HG03103 (cell line): ENCODE measurements at regions not wholly inside any gene's neighbourhood (a gene's known extent, or its start where the extent isn't known, plus 50 kb on each side); places are given as distances from the start of the nearest gene placed in this dataset.
"Not testable (repeated sequence)": the region's sequence is repeated elsewhere in the genome, so short reads cannot be mapped to it uniquely, and the experiment has no call there.

Source experiments
- ATAC-seq: cut with Tn5 transposase; IDR thresholded peaks from one replicate; pipeline ENCODE4 v1.9.1; 2021; ENCODE audit warnings: low read depth; ENCODE audit not compliant: unreplicated experiment

DNA sequence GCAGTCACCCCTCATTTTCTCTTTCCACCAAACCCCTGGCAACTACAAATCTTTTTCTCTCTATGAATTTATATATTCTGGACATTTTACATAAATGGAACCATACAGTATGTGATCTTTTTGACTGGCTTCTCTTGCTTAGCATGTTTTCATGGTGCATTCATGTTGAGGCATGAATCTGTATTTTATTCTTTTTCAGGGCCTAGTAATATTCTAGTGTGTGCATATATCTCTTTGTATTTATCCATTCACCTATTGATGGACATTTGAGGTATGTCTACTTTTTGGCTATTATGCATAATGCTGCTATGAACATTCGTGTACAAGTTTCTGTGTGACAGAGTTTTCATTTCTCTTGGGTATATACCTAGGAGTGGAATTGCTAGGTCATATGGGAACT is 78.2 kb downstream of the HACD1 start:
- no peak for ATAC-seq

DNA sequence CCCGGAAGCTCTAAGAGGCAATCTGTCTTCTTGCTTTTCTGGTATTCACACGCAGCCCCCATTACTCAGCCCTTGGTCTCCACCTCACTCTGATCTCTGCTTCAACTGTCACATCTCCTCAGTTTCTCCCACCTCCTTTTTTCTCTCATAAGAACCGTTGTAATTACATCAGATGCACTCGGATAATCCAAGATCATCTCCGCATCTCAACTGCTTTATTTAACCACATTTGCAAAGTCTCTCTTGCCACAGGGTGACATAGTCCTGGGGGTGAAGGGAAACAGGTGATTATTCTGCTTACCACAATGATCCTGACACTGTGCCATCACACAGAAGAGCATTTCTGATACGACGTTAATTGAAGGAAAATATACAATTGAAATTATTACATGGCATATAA is 79.9 kb downstream of the HACD1 start:
- ATAC-seq, result no peak

DNA sequence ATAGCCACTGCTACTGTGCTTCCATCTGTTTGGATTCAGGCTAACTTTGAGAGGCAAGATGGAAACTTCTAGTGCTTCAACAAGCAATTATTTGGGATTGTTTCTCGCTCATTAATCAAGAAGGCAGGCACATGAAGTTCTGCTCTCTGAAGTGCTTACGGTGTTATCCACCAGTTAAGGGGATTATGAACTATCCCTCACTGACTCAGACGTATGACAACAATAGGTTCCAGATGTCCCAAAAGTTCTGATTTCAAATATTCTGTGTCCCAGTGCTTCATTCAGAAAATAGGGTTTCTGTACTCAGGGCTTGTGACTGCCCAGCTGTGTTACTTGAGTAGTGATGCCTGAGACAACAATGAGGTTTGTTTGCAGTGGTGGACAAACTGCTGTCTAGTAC is 81.0 kb downstream of the HACD1 start:
- no peak for ATAC-seq

DNA sequence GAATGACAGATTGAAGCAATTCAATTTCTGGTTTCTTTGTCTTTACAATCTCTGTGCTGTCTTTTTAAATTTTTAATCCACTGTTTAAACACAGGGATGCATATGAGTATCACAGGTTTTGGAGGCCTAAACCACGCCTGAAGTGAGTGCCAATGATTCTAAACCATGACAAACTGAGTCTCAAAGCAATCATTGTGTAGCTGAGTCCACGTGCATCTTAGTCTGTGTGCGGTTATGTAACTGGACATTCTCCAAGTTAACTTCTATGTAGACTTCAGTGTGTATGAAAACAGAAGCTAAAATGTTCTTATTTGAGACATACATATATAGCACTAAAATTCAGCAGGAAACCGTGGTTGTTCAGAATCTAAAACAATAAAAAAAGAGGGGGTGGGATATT is 79.3 kb upstream of the ST8SIA6 start:
- no peak for ATAC-seq

DNA sequence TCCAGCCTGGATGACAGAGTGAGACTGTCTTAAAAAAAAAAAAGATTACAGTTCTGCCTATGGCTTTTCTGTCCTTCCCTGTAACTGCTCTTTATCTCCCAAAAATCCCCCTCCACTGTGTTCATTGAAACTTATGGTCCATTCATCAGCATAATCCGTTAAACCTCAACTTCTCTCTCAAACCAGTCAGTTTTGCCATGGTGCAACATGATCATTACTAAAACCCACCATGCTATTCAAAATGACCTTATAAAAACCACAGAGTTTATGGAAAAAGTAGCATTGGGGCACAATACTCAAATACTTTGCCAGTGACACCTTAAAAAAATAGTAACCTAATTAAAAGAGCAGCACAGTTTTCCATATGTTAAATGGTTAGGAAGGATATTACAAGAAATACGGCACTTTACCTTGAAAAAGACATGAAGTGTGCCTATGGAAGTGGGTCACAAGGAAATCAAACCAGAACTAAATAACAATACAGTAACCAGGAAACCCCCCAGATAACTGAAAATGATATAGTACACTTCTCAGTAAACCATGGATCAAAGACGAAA is 74.0 kb upstream of the ST8SIA6 start:
- no peak for ATAC-seq

DNA sequence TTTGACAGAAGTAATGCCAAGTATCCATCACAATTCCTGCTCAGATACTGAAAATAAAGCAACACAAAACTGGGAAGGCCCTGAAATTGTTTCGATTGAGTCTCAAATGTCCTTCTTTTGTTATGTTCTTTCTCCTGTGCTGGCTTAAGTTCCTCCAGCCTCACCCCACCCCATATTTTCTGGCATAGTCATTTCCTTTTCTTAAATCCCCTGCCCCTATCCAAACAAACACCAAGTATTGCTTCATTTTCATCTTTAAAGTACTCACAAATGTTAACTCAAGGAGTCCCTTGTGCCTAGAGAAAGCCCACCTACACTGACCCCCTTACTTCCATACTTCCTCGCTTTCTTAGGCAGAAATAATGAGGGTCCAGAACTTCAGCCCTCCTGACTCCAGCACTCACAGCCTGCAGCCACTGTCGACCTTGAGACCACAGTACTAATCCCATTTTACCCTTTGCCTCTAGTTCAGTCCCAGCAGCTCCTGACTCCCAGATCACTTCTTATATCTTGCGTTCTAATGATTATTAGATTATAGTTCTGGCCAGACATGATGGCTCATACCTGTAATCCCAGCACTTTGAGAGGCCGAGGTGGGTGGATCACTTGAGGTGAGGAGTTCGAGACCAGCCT is 73.2 kb upstream of the ST8SIA6 start:
- no peak for ATAC-seq

DNA sequence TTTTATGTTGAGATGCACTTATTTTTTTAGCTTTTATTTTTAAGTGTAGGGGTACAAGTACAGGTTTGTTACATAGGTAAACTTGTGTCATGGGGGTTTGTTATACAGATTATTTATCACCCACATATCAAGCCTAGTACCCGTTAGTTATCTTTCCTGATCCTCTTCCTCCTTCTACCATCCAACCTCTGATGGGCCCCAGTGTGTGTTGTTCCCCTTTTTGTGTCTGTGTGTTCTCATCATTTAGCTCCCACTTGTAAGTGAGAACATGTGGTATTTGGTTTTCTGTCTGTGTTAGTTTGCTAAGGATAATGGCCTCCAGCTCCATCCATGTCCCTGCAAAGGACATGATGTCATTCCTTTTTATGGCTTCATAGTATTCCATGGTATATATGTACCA is 72.2 kb upstream of the ST8SIA6 start:
- ATAC-seq, result not testable (repeated sequence)

DNA sequence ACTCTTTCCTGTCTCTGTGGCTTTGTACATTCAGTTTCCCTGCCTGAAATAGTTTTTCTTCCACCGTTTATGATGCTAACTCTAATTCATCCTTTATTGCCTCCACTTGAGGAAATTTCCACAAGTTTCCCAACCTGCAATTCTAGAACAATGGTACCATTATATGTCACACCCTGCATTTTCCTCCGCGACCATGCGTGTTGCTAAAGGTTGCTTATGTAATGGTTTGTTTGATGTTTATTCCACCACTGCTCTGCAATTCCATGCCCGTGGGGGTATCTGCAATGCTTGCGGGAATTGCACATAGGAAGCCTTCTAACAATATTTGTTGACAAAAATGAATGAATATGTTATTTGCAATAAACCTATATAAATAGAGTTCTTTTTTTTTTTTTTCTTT is 69.5 kb upstream of the ST8SIA6 start:
- no peak for ATAC-seq

DNA sequence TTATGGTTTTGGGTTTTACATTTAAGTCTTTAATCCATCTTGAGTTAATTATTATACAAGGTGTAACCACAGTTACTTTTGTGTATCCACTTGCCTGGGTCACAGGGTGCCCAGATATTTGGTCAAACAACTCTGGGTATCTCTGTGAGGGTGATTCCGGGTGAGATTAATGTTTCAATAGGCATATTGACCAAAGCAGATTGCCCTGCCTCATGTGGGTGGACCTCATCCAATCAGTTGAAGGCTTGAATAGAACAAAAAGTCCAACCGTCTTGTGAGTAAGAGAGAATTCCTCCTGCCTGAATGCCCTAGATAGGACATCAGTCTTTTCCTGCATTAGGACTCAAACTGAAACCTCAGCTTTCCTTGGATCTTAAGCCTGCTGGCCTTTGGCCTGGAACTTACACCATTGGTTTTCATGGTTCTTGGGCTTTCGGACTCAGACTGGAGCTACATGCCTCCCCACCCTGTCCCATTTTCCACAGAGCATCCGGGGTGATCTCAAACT is 68.9 kb upstream of the ST8SIA6 start:
- no peak for ATAC-seq

DNA sequence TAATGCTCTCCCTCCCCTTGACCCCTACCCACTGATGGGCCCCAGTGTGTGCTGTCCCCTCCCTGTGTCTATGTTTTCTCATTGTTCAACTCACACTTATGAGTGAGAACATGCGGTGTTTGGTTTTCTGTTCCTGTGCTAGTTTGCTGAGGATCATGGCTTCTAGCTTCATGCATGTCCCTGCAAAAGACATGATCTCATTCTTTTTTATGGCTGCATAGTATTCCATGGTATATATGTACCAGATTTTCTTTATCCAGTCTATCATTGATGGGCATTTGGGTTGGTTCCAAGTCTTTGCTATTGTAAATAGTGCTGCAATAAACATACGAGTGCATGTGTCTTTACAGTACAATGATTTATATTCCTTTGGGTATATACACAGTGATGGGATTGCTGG is 67.9 kb upstream of the ST8SIA6 start:
- ATAC-seq, result not testable (repeated sequence)

DNA sequence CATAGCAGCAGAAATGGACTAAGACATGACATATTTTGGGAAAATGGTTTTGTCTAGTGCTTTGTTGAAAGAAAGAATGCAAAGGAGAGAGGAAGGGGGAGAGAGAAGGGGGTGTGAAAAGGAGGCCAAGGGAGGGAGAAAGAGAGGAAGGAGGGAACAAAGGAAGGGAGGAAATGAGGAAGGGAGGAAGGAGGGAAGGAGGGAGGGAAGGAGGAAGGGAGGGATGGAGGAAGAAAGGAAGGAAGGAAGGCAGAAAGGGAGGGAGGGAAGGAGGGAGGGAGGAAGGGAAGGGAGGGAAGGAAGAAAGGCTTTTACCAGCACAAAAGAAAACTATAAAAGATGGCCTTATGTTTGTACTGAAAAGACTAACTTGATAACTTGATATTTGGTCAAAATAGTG is 65.1 kb upstream of the ST8SIA6 start:
- no peak for ATAC-seq

DNA sequence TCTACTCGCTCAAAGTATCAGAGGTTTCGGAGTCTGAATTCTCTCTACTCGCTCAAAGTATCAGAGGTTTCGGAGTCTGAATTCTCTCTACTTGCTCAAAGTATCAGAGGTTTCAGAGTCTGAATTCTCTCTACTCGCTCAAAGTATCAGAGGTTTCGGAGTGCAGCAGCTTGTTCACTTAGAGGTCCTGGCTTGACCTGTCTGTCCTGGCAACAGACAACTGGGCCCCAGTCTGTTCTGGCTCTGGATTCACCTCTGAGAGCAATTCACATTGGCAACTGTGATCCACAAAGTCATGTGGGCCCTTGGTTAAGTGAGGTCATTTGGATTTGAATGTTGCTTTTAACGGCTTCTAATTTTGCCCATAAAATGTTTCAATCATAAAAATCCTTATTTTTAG is 63.9 kb upstream of the ST8SIA6 start:
- no peak for ATAC-seq

DNA sequence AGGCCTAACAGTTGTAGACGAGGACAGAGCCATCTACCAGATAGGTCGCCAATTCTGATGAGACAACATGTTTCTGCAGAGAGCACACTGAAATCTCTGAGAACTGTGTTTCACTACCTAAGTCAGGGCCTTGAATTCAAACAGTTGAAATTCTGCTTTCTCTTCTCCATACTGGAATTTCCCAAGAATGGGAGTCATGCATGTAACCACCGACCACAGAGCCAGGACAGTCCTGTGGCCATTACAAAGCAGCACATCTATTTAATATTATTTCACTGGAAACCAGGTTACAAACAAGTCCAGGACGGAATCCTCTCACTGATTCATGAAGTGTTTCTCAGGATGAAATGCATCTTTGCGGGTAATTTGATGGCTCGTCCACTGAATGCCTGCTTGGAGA is 62.0 kb upstream of the ST8SIA6 start:
- no peak for ATAC-seq

DNA sequence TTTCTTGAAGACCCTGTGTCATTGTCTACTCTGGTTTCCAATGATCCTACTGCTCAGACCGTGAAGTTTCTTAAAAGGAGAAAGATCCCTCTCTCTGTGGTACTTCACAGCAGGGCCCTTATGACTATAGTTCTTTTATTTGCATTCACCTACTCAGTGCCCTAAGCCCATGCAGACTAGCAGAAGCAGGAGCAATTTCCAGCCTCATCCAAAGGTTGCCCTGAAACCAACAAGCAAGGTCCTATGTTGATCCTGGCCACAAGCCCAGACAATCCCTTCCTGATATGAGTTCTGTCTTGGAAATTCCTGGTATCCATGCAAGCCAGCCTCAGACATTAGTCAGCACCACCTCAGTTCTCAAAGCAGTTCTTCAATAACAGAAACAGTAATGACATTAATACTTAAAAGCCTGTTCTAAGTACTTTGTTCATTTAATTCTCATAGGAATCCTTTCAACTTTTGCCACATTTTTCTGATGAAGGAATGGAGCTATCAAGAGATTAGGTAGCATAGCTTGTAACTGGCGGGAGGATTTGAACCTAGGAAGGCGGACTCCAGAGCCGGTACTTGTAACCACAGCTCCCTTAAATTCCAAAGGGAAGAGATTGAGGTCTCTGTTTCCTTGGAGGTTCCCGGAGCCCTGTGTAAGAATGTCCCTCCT is 58.1 kb upstream of the ST8SIA6 start:
- no peak for ATAC-seq

DNA sequence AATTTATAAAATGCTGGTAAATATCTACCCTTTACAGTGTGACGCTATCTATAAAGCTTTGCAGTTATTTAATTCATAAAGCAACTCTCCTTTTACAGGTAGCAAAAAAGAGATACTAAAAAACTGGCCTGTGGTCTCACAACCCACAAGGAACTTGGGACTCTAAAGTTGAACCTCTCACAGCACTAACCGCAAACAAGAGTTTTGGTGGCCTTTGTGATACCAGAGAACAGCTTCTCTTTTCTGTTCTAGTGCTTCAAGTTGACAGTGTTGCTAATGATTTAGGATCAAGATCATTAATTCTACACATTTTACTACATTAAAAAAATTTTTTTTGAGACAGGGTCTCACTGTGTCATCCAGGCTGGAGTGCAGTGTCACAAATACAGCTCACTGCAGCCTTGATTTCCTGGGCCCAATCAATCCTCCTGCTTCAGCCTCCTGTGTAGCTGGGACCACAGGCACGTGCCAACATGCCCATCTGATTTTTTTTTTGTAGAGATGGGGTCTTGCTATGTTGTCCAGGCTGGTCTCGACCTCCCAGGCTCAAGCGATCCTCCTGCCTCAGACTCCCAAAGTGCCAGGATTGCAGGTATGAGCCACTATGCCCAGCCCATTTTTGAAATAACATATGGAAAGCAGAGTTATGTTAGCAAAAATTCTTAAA is 56.0 kb upstream of the ST8SIA6 start:
- peak; percentile 62 for ATAC-seq

DNA sequence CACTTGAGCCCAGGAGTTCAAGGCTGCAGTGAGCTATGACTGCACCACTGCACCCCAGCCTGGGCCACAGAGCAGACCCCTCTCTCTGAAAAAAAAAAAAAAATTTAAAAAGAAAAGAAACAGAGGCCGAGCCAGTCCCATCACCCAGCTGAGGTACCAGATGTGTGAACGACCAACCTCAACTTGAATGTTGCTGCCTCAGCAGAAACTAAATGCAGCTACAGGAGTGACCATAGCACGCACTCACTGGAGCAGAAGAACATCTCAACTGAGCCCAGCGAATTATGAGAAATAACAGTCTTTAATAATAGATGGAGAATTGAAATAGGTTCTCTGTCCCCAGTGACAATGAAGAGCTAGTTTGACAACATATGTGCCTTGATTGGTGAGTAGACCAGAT is 53.1 kb upstream of the ST8SIA6 start:
- no peak for ATAC-seq

DNA sequence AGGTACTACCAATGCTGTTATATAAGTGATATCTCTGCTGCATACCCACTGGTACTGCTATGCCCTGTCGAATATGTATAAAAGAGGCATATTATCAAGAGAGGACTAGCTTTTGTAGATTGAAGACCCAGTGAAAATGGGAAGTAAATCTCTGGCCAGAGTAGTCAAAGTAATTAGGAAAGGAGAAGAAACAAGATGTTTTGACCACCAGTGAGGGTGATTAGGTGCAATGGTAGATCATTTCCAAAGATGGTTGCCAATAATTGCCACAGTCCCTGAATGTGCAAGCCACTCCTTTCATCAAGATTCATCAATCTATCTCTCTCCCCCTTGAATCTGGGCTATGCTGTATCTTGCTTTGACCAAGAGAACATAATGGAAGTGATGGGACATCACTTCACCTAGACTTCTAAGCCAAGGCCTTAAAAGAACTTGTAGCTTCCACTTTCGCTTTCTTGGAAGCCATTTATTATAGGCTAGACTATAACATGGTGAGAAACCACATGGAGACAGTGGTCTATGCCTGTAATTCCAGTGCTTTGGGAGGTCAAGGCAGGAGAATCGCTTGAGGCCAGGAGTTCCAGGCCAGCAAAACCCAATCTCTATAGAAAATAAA is 52.6 kb upstream of the ST8SIA6 start:
- ATAC-seq, result no peak

DNA sequence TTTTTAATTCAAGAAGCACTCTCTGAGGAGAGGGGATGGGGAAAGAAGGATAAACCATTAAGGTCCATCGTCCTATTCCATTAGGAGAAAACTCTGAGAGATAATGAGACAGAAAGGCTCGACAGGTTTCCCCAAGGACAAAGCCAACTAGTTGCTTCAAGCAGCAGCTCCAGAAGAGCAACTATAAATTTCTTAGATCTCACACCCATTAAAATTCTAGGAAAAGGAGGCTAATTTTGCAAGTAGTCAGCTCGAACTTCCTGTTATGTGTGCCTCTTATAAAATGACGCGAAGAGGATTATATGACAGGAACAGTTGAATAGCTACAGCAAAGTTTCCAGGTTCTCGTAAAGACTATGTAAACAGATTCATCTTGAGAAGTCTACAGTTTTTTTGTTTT is 52.0 kb upstream of the ST8SIA6 start:
- ATAC-seq, result no peak

DNA sequence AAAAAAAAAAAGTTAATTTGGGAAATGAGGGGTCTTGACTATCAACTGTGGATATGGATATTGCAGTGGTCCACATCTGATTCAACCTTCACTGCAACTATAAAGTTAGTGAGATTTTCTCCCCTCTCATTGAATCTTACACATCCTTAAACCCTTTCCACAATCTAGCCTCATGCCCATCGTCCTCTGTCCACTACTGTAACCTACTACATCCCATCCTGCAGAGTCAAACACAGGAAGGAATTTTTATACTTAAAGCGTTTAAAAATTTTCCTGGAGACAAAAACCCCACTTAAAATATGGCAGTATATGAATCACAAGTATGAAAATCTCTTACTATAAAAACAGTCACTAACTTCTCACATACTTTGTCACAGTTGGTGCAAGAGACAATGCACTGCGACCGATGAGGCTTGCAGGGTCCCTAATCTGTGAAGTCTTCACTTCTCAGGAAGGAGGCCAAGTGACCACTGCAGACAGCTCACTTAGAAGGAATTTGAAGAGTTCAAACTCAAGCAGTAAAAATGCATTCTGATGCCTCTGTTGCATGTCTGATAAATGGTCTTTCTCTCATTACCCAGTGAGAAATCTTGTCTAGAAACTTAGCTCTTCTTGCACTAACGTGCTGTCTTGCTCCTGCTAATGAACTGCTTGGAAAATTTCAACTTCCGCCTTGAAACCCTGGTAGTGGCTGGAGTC is 50.3 kb upstream of the ST8SIA6 start:
- no peak for ATAC-seq
